Stomach (tissue), 8 donors: ENCODE measurements at regions not wholly inside any gene's neighbourhood (a gene's known extent, or its start where the extent isn't known, plus 50 kb on each side); places are given as distances from the start of the nearest gene placed in this dataset.

Experiments
- DNase-seq, 2 donors: peaks; one replicate each; pipeline versions ENCODE4 v3.0.0 to v3.0.0-alpha.2; 2013 to 2019
- H3K27ac ChIP-seq, 5 donors: fragments of 200-600 bp in 4 of 5; sonication (generic) in 4 of 5; one replicate each; pipeline ENCODE4 v1.5.1; 2013 to 2019; ENCODE audit warnings: mild to moderate bottlenecking in 1 of 5, moderate library complexity in 1 of 5
- H3K27me3 ChIP-seq, 3 donors: fragments of 200-600 bp; sonication (generic); one replicate each; pipeline ENCODE4 v1.5.1; 2017 to 2019; ENCODE audit warnings: mixed run types in 1 of 3
- H3K36me3 ChIP-seq, 4 donors: fragments of 200-600 bp; sonication (generic); 1 replicate in 3 of 4; 2 replicates in 1 of 4; pipeline ENCODE4 v1.5.1; 2016 to 2019
- H3K4me1 ChIP-seq, 4 donors: fragments of 200-600 bp; sonication (generic); one replicate each; pipeline ENCODE4 v1.5.1; 2016 to 2019
- H3K4me3 ChIP-seq, 4 donors: fragments of 200-600 bp; sonication (generic) in 3 of 4; one replicate each; pipeline ENCODE4 v1.5.1; 2016 to 2019; ENCODE audit warnings: mild to moderate bottlenecking in 1 of 4
- H3K9me3 ChIP-seq, 4 donors: fragments of 200-600 bp; sonication (generic); one replicate each; pipeline ENCODE4 v1.5.1; 2016 to 2019
- EP300 ChIP-seq: sonication (generic); formaldehyde crosslinking; IDR thresholded peaks from one replicate; pipeline ENCODE4 v1.6.1; 2017; ENCODE audit warnings: antibody characterized with exemption
- POLR2A ChIP-seq, 4 donors: fragments of 450-650 bp; IDR thresholded peaks; one replicate each; pipeline ENCODE4 v1.6.1; 2016; ENCODE audit warnings: antibody characterized with exemption in 4 of 4, control low read depth in 2 of 4, mild to moderate bottlenecking in 1 of 4, moderate library complexity in 1 of 4
- POLR2AphosphoS5 ChIP-seq, 3 donors: sonication (generic); formaldehyde crosslinking; IDR thresholded peaks; one replicate each; pipeline ENCODE4 v1.6.1; 2016; ENCODE audit warnings: antibody characterized with exemption in 3 of 3
- WGBS, 5 donors: extraction: QIAGEN DNeasy Blood & Tissue Kit in 3 of 5; methylation state at CpG; one replicate each; pipeline versions ENCODE4 v1.1.5 to v1.1.7; 2013 to 2018; 5-methylcytosine and 5-hydroxymethylcytosine counted together
- intact Hi-C: fragments of 100-400 bp; cut with DNase I; formaldehyde crosslinking; loops from one replicate; pipeline ENCODE4 v1.15.1; 2023; ENCODE audit warnings: low total_unique reads
- TF ChIP-seq, protein P1 (sequence below), 7 experiments: fragments of 450-650 bp in 4 of 7; fragments of 200-600 bp in 3 of 7; sonication (generic) in 3 of 7; IDR thresholded peaks; one replicate each; pipeline ENCODE4 v1.5.1; 2016 to 2019; ENCODE audit warnings: antibody characterized with exemption in 7 of 7, control low read depth in 2 of 7, mild to moderate bottlenecking in 1 of 7
- donor health status: healthy with polysubstance abuse.
- donor health status: Bipolar disorder and iron deficiency.
- donor health status: healthy.

DNA sequence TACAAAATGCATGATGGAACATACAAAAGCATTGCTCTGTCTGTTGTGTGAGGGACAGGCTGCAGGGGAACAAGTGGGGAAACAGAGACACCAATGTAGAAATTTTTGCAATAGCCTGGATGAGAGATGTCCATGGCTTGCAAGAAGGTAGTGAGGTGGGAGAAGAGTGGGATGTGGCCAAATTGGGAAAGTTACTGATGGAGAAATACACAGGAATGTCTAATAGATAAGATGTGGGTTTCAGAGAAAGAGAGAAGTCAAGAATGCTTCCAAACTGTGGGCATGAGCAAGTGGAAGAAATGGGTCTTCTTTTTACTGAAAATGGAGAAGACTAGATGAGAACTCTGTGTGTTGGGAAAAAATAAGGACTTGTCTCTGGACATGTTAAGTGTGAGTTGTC is 592.7 kb downstream of the TNS3 start:
- Histone ChIP-seq H3K27me3 (no peaks in the 10 kb centered on the region), H3K4me1 (no peaks in the 10 kb centered on the region), H3K9me3 (no peaks in the 10 kb centered on the region), H3K27ac (no peak overlapping the region), H3K4me3 (no peak overlapping the region), H3K36me3 (no peaks in the 10 kb centered on the region)
- no peak for TF ChIP-seq EP300
- TF ChIP-seq, protein P1, sequence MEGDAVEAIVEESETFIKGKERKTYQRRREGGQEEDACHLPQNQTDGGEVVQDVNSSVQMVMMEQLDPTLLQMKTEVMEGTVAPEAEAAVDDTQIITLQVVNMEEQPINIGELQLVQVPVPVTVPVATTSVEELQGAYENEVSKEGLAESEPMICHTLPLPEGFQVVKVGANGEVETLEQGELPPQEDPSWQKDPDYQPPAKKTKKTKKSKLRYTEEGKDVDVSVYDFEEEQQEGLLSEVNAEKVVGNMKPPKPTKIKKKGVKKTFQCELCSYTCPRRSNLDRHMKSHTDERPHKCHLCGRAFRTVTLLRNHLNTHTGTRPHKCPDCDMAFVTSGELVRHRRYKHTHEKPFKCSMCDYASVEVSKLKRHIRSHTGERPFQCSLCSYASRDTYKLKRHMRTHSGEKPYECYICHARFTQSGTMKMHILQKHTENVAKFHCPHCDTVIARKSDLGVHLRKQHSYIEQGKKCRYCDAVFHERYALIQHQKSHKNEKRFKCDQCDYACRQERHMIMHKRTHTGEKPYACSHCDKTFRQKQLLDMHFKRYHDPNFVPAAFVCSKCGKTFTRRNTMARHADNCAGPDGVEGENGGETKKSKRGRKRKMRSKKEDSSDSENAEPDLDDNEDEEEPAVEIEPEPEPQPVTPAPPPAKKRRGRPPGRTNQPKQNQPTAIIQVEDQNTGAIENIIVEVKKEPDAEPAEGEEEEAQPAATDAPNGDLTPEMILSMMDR (IDR thresholded peaks at IDR 0.05): no peak
- TF ChIP-seq POLR2AphosphoS5 (IDR thresholded peaks at IDR 0.05): no peak
- no peak for TF ChIP-seq POLR2A (IDR thresholded peaks at IDR 0.05)
- DNase-seq: no peak
- intact Hi-C loops: no loop called here

DNA sequence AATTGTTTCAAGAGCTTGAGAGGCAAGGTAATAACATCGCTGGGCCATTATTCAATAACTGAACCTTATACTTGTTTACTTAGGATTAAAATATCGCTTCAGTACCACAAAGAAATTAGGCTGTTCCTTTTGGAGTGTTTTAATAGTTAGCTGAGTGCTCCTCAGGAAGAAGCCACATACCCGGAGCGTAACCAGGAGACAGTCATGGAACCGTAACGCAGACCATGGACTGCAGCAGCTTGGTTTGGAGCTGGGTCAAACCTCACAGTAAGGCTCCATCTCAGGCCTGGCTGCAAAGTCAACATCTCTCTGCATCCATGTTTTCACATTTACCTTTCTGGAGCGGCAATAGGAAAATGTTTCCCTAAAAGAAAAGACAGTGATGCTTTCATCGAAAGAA is 599.0 kb downstream of the TNS3 start:
- DNase-seq: no peak
- WGBS, 5 donors: 83 to 92% (median 89%) methylated on average over 8 of the region's 8 CpGs
- intact Hi-C loops: no loop called here

DNA sequence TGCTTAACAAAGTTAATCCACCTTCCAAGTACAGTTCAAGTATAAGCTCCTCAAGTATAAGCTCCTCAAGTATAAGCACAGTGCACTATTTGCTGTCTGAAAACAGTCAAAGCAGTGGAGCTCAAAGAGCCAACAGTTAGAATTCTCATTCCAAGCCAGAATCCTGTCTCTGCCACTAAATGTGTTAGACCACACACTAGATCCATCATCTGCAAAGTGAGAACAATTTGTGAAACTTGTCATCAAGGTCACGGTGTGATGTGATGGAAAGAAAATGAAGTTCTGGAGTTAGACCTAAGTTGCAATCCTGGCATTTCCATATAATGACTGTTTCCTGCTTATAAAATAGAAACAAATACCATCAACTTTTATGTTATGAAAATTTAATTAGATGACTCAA is 602.5 kb downstream of the TNS3 start:
- Histone ChIP-seq H3K4me1 (no peaks in the 10 kb centered on the region), H3K36me3 (no peaks in the 10 kb centered on the region), H3K27me3 (no peaks in the 10 kb centered on the region), H3K9me3 (no peaks in the 10 kb centered on the region), H3K4me3 (no peak overlapping the region), H3K27ac (no peak overlapping the region)
- 70 to 90% (median 83%) methylated on average over 1 of the region's 1 CpG for WGBS, 5 donors
- TF ChIP-seq EP300 (no peak), POLR2A (IDR thresholded peaks at IDR 0.05) (no peak), POLR2AphosphoS5 (IDR thresholded peaks at IDR 0.05) (no peak)
- TF ChIP-seq, protein P1 (IDR thresholded peaks at IDR 0.05): no peak
- no peak for DNase-seq
- intact Hi-C loops: no loop called here

More for the DNA sequence above, 599.0 kb downstream of the TNS3 start:
- no peaks in the 10 kb centered on the region for H3K36me3 ChIP-seq
- H3K9me3 ChIP-seq: no peaks in the 10 kb centered on the region
- no peak for TF ChIP-seq POLR2AphosphoS5 (IDR thresholded peaks at IDR 0.05)
- TF ChIP-seq EP300: no peak
- no peaks in the 10 kb centered on the region for H3K4me1 ChIP-seq
- H3K4me3 ChIP-seq: no peak overlapping the region
- H3K27ac ChIP-seq: no peak overlapping the region
- H3K27me3 ChIP-seq: no peaks in the 10 kb centered on the region

DNA sequence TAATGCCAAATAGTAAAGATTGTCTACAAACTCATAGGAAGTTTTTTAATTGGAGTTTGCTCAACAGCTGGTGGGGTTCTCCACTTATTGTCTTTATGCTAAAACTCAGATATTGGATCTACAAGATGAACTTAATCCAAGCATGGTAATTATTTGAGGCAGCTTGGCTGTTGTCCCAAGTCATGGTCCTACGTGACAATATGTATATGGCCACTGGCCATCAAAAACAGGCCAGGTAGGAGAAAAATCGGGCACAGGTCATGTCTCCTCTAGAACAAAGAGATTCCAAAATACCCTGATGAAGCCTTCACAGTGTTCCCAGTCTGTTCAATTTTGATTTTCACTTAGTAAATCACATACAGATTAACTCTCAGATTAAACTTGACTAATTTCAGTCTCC is 606.4 kb downstream of the TNS3 start:
- H3K9me3 ChIP-seq: no peaks in the 10 kb centered on the region
- TF ChIP-seq, protein P1 (IDR thresholded peaks at IDR 0.05): no peak
- no peak for TF ChIP-seq POLR2AphosphoS5 (IDR thresholded peaks at IDR 0.05)
- TF ChIP-seq EP300: no peak
- TF ChIP-seq POLR2A (IDR thresholded peaks at IDR 0.05): no peak
- no peak overlapping the region for H3K27ac ChIP-seq
- H3K4me1 ChIP-seq: no peaks in the 10 kb centered on the region
- no peak overlapping the region for H3K4me3 ChIP-seq
- 68 to 89% (median 80%) methylated on average over 2 of the region's 2 CpGs for WGBS, 5 donors
- no peaks in the 10 kb centered on the region for H3K27me3 ChIP-seq
- intact Hi-C loops: no loop called here
- no peaks in the 10 kb centered on the region for H3K36me3 ChIP-seq
- DNase-seq: no peak

DNA sequence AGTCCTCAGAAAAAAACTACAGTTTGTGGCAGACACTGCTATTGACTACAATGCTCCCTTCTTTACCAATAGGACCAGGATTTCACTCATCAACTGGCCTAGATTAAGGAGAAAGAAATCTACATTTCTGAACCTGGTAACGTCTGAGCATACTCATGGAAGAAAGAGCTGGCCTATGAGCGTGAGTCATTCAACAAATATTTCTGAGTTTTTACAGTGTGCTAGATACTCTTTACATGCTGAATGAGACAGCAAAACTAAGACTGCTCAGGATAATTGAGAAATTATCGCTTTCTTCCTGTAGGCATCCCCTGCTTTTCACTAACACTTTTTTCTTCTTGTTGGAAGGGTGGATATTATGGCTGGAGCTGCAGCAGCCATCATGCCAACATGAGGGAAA is 609.7 kb downstream of the TNS3 start:
- no peaks in the 10 kb centered on the region for H3K9me3 ChIP-seq
- H3K4me3 ChIP-seq: no peak overlapping the region
- H3K27ac ChIP-seq: no peak overlapping the region
- H3K36me3 ChIP-seq: no peaks in the 10 kb centered on the region
- H3K4me1 ChIP-seq: no peaks in the 10 kb centered on the region
- TF ChIP-seq, protein P1 (IDR thresholded peaks at IDR 0.05): no peak
- no peak for TF ChIP-seq EP300
- TF ChIP-seq POLR2AphosphoS5 (IDR thresholded peaks at IDR 0.05): no peak
- no peak for TF ChIP-seq POLR2A (IDR thresholded peaks at IDR 0.05)
- no peaks in the 10 kb centered on the region for H3K27me3 ChIP-seq
- intact Hi-C loops: no loop called here
- WGBS, 5 donors: 72 to 78% (median 74%) methylated on average over 3 of the region's 3 CpGs
- DNase-seq: no peak
